ENCODE measurements at regions not wholly inside any gene's neighbourhood (a gene's known extent, or its start where the extent isn't known, plus 50 kb on each side); places are given as distances from the start of the nearest gene placed in this dataset.

GRCh38 chr1:47523835-47524215 is 86.0 kb downstream of the FOXD2 start:
- no peak overlapping the region for H3K27ac ChIP-seq
- no peak for TF ChIP-seq CTCF (conservative IDR thresholded peaks at IDR 0.05)
- TF ChIP-seq ZFX (IDR thresholded peaks at IDR 0.05) = no peak

GRCh38 chr1:47524272-47524671 is 86.4 kb downstream of the FOXD2 start:
- TF ChIP-seq ZFX (IDR thresholded peaks at IDR 0.05) = no peak
- TF ChIP-seq CTCF (conservative IDR thresholded peaks at IDR 0.05) = no peak
- no peak overlapping the region for H3K27ac ChIP-seq

GRCh38 chr1:47527653-47528272 is 89.9 kb downstream of the FOXD2 start:
- H3K27ac ChIP-seq = no peak overlapping the region
- peak; percentile 78 for TF ChIP-seq CTCF (conservative IDR thresholded peaks at IDR 0.05)
- no peak for TF ChIP-seq ZFX (IDR thresholded peaks at IDR 0.05)

- TF ChIP-seq CTCF (conservative IDR thresholded peaks at IDR 0.05) (peak; percentile 74), ZFX (IDR thresholded peaks at IDR 0.05) (no peak)
- no peak overlapping the region for H3K27ac ChIP-seq
Observed at GRCh38 chr1:47529520-47530098, 91.8 kb downstream of the FOXD2 start.

GRCh38 chr1:47532921-47533792 is 95.3 kb downstream of the FOXD2 start:
- TF ChIP-seq ZFX (IDR thresholded peaks at IDR 0.05) (no peak), CTCF (conservative IDR thresholded peaks at IDR 0.05) (no peak)
- no peak overlapping the region for H3K27ac ChIP-seq

GRCh38 chr1:47533793-47534328 is 96.0 kb downstream of the FOXD2 start:
- H3K27ac ChIP-seq = no peak overlapping the region; the same call in 1 of the 2 replicates
- TF ChIP-seq CTCF (conservative IDR thresholded peaks at IDR 0.05) (no peak), ZFX (IDR thresholded peaks at IDR 0.05) (no peak)

DNA sequence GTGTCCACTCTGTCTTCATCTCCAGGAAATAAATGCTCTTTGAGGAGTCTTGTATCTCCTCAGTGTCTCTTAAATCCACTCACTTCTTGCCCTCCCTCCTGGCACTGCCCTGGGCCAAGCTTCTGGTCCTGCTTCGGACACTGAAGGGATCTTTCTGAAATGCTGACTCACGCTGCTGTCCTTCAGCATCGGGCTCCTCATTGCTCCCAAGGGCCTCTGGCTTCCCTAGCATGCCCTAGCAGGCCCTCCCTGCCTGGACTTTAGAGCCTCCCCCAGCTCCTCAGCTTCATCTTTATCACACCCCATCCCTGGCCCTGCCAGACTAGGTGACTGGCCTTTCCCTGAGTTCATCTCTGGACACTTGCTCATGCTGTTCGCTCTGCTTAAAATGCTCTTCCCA is 96.6 kb downstream of the FOXD2 start:
- TF ChIP-seq ZFX (IDR thresholded peaks at IDR 0.05) = no peak
- TF ChIP-seq CTCF (conservative IDR thresholded peaks at IDR 0.05) = no peak

More for the DNA sequence above, 96.6 kb downstream of the FOXD2 start:
- H3K27ac ChIP-seq = no peak overlapping the region; the same call in 1 of the 2 replicates
